Hematopoietic multipotent progenitor cell treated with erythropoietin and hydrocortisone succinate and interleukin-3 and kit ligand, for 8 days (in vitro differentiated cells): ENCODE measurements at regions not wholly inside any gene's neighbourhood (a gene's known extent, or its start where the extent isn't known, plus 50 kb on each side); places are given as distances from the start of the nearest gene placed in this dataset.

ENCODE experiments used
- DNase-seq: peaks from one replicate; pipeline ENCODE4 v3.0.0-alpha.2; 2015

GRCh38 chr10:78961760-78962159, 107.0 kb upstream of the ZMIZ1 start:
- no peak for DNase-seq

GRCh38 chr10:78963074-78964034, 105.4 kb upstream of the ZMIZ1 start:
- no peak for DNase-seq

- DNase-seq, result no peak
These were observed 104.4 kb upstream of the ZMIZ1 start for GRCh38 chr10:78964274-78964951.

- DNase-seq, result no peak
These were observed 103.7 kb upstream of the ZMIZ1 start for GRCh38 chr10:78964952-78965633.

- no peak for DNase-seq
These were observed 102.5 kb upstream of the ZMIZ1 start for GRCh38 chr10:78966182-78966787.

- DNase-seq, result no peak
These were observed 101.8 kb upstream of the ZMIZ1 start for GRCh38 chr10:78966844-78967488.

- no peak for DNase-seq
These were observed 100.3 kb upstream of the ZMIZ1 start for GRCh38 chr10:78968300-78968942.

GRCh38 chr10:78968943-78969342, 99.8 kb upstream of the ZMIZ1 start:
- DNase-seq, result no peak

GRCh38 chr10:78969719-78970118, 99.0 kb upstream of the ZMIZ1 start:
- no peak for DNase-seq

GRCh38 chr10:78970261-78970660, 98.5 kb upstream of the ZMIZ1 start:
- DNase-seq, result no peak

- no peak for DNase-seq
These were observed 97.6 kb upstream of the ZMIZ1 start for GRCh38 chr10:78971094-78971682.

- no peak for DNase-seq
These were observed 96.4 kb upstream of the ZMIZ1 start for GRCh38 chr10:78972160-78972946.

GRCh38 chr10:78972947-78973900, 95.5 kb upstream of the ZMIZ1 start:
- peak; percentile 84 for DNase-seq

- peak; percentile 48 for DNase-seq
These were observed 94.7 kb upstream of the ZMIZ1 start for GRCh38 chr10:78973901-78974616.

GRCh38 chr10:78974617-78975317, 94.0 kb upstream of the ZMIZ1 start:
- DNase-seq, result peak; percentile 59

- DNase-seq, result no peak
These were observed 92.8 kb upstream of the ZMIZ1 start for GRCh38 chr10:78975926-78976325.

- DNase-seq, result no peak
These were observed 91.7 kb upstream of the ZMIZ1 start for GRCh38 chr10:78976825-78977755.
